Motor neuron (in vitro differentiated cells): ENCODE measurements at regions not wholly inside any gene's neighbourhood (a gene's known extent, or its start where the extent isn't known, plus 50 kb on each side); places are given as distances from the start of the nearest gene placed in this dataset.

Source experiments
- ATAC-seq, 8 experiments: fragments of 200-7000 bp; cut with Tn5 transposase; replicated peaks in 6 of 8; 2 replicates each; pipeline ENCODE4 v1.8.0; 2021; ENCODE audit warnings: mild to moderate bottlenecking in 8 of 8, moderate library complexity in 8 of 8
- H3K27ac ChIP-seq, 2 donors: fragments of 250-450 bp; sonication (Bioruptor Pico); 2 replicates each; pipeline ENCODE4 v1.9.0; 2021; ENCODE audit warnings: antibody characterized with exemption in 2 of 2, mild to moderate bottlenecking in 2 of 2, moderate library complexity in 1 of 2
- H3K4me1 ChIP-seq, 2 donors: fragments of 250-450 bp; sonication (Bioruptor Pico); replicated peaks in 1 of 2; 2 replicates each; pipeline ENCODE4 v1.6.1; 2021; ENCODE audit warnings: antibody characterized with exemption in 2 of 2, mild to moderate bottlenecking in 2 of 2, moderate library complexity in 1 of 2
- H3K4me3 ChIP-seq, 5 donors: fragments of 250-450 bp; sonication (Bioruptor Pico); 2 replicates each; pipeline ENCODE4 v1.9.0; 2021; ENCODE audit warnings: antibody characterized with exemption in 5 of 5, mild to moderate bottlenecking in 5 of 5, moderate library complexity in 4 of 5
- WGBS, 10 experiments: fragments of 450-650 bp; shearing (Covaris generic); methylation state at CpG; one replicate each; pipeline ENCODE4 v1.0.0; 2022; 5-methylcytosine and 5-hydroxymethylcytosine counted together
- in situ Hi-C, 9 experiments: fragments of 400-800 bp; cut with MboI; loops; one replicate each; pipeline ENCODE4 v1.15.0; 2021; ENCODE audit warnings: low sequenced_read_pairs in 9 of 9, low pct_unique_long_range_greater_than_20kb in 2 of 9; ENCODE audit not compliant: unreplicated experiment in 9 of 9

DNA sequence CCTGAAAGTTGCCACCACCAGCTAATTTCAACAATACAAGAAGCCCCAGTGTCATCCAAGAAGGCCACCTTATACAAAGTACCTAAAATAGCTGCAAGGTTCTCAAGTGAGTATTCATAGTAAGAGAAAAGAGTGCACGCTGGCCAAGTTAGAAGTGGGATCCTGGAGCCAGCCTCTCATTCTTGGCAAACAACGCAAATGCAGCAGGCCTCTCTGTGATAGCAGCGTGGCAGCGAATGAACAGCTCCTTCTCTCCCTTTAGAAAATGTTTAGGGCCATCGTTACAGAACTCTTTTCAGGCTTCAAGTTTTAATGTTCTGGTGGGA is 78.0 kb upstream of the IFNG-AS1 start:
- ATAC-seq, result peak in 3 of 8 experiments; percentile 22 to 87 (median 40)
- in situ Hi-C loops, result no loop called here
- no peaks in the 10 kb centered on the region for H3K4me1 ChIP-seq
- H3K27ac ChIP-seq, result no peak overlapping the region
- H3K4me3 ChIP-seq, result no peak overlapping the region
- 45 to 100% (median 80%) methylated on average over 2 to 4 of the region's 5 CpGs; no CpG with 5 or more reads in 3 of the 10 experiments for WGBS, 10 experiments

DNA sequence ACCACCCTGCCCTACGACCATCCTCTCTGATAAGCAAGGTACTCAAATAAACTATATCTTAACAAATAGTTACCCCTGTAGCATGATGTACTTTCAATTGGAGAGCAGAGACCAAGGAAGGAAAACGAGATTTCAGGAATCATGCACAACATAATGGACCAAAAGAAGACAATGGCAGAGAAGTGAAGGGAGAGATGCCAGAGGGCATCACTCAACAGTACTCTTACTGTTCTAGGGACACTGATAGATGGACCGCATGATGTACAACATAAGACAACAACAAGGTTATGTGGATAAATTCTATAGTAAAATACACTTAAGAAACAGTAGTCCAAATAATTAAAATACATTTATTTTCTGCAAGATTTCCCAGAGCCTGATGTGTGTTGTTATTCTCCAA is 77.5 kb upstream of the IFNG-AS1 start:
- Histone ChIP-seq H3K27ac (no peak overlapping the region), H3K4me1 (no peaks in the 10 kb centered on the region), H3K4me3 (no peak overlapping the region)
- in situ Hi-C loops, result no loop called here
- WGBS, 10 experiments, result 14 to 100% (median 78%) methylated on average over 1 to 3 of the region's 3 CpGs; no CpG with 5 or more reads in 1 of the 10 experiments
- no peak for ATAC-seq

DNA sequence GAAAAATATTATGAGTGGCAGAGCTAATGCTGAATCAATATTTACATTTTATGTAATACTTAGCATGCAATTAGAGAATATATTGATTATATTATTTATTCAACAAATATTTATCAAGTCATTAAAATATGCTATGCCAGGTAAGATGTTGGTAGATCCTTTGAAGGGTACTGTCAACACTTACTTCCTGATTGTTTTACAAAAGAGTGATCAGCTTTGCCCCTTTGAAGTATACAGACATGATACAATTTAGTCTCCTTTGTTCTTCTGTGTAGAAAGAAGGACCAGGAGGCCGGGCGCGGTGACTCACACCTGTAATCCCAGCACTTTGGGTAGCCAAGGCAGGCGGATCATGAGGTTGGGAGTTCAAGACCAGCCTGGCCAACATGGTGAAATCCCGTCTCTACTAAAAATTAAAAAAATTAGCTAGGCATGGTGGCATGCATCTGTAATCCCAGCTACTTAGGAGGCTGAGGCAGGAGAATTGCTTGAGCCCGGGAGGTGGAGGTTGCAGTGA is 73.9 kb upstream of the IFNG-AS1 start:
- H3K27ac ChIP-seq, result no peak overlapping the region
- H3K4me3 ChIP-seq, result no peak overlapping the region
- WGBS, 10 experiments, result 67 to 100% (median 90%) methylated on average over 1 to 6 of the region's 6 CpGs; no CpG with 5 or more reads in 1 of the 10 experiments
- H3K4me1 ChIP-seq, result no peaks in the 10 kb centered on the region
- in situ Hi-C loops, result no loop called here
- no peak for ATAC-seq

DNA sequence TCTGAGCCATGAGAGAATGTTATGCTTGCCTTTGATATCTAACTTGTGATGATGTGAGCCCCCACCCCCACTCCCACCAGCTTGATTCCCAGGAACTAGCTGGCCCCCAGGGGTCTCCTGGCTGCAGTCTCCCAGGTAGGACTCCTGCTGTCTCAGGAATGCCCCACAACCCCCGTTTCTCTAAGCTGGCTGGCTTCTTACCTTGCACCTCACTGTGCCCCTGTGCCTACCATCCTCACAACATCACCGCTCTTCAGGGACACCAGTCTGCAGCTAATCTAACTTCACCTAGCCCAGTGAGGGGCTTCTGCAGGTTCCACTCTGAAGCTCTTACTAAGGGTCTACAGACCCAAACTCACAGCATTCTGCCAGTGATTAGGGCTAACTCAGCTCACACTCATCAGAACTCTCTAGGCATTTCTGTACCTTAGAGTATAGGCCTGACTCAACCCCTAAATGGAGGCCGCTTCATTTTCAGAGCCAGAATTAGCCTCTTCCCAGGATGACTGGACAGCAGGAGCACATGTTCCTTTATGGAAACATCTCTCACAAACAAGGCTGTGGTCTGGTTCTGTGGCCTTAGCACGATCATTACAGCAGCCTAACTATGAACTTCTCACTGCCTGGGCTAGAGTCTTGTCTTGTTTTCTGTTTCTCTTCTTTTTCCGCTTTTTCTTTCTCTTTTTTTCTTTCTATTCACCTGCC is 72.8 kb upstream of the IFNG-AS1 start:
- in situ Hi-C loops, result no loop called here
- ATAC-seq, result no peak
- Histone ChIP-seq H3K4me1 (no peaks in the 10 kb centered on the region), H3K27ac (no peak overlapping the region), H3K4me3 (no peak overlapping the region)
- WGBS, 10 experiments, result 52 to 100% (median 82%) methylated on average over 2 to 4 of the region's 5 CpGs; no CpG with 5 or more reads in 1 of the 10 experiments

DNA sequence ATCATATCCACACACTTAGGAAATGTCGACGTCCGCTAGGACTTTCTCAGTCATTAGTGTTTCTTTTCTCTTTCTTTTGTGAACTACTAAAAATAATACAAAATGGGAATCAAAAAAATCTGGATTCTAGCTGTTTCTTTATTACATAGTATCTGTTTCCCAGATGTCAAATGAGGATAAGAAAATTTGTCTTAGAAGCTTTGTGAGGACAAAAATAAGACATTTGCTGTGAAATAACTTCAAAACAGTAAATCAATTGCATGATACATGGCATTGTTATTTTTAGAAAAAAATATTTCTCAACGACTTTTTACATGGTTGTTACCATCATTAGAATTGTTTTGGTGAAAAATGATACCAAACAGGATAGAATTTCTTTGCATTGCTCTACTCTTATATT is 71.4 kb upstream of the IFNG-AS1 start:
- Histone ChIP-seq H3K27ac (no peak overlapping the region), H3K4me1 (no peaks in the 10 kb centered on the region), H3K4me3 (no peak overlapping the region)
- in situ Hi-C loops, result no loop called here
- WGBS, 10 experiments, result 0 to 88% (median 68%) methylated on average over 1 to 4 of the region's 4 CpGs
- no peak for ATAC-seq

DNA sequence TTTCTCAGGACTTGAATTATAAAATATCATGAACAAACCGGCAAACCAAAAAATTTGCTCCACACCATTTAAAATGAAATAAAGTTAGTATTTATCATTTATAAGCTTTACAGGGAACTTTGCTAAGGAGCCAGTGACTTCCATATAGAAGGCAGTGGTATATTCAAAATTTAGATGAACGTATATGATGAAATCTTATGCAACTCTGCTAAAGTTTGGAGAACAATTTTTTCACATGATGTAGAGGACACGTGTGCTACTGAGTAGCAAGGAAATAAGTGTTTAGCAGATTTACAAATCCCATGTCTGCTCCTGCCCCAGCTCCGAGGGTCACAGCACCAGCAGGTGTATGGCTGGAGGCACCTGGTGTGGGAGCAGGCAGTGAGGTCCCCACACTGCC is 70.8 kb upstream of the IFNG-AS1 start:
- no peaks in the 10 kb centered on the region for H3K4me1 ChIP-seq
- no peak overlapping the region for H3K27ac ChIP-seq
- in situ Hi-C loops, result no loop called here
- ATAC-seq, result no peak
- no peak overlapping the region for H3K4me3 ChIP-seq
- 50 to 100% (median 81%) methylated on average over 1 to 4 of the region's 4 CpGs; no CpG with 5 or more reads in 1 of the 10 experiments for WGBS, 10 experiments

DNA sequence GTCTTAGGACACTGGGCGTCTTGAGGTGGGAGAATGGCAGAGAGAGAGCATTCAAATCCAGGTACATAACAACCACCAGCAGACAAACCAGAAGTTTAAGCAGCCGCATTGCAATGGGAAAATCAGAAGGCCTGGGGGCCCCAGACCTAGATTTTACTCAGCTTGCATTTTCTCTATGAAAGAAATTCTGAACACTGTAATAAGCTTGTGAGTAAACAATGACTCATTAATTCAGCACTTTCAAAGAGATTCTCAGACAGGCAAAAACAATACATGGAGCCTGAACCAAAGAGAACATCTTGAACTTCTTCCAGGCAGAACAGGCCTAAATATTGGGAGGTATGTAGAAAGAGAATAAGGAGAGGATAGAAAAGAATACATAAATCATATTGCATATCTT is 69.8 kb upstream of the IFNG-AS1 start:
- peak in 3 of 8 experiments; percentile 58 to 83 (median 72) for ATAC-seq
- in situ Hi-C loops, result no loop called here
- no peak overlapping the region for H3K27ac ChIP-seq
- no peaks in the 10 kb centered on the region for H3K4me1 ChIP-seq
- H3K4me3 ChIP-seq, result no peak overlapping the region
- WGBS, 10 experiments, result 27 to 100% (median 89%) methylated on average over 1 to 2 of the region's 2 CpGs; no CpG with 5 or more reads in 6 of the 10 experiments

DNA sequence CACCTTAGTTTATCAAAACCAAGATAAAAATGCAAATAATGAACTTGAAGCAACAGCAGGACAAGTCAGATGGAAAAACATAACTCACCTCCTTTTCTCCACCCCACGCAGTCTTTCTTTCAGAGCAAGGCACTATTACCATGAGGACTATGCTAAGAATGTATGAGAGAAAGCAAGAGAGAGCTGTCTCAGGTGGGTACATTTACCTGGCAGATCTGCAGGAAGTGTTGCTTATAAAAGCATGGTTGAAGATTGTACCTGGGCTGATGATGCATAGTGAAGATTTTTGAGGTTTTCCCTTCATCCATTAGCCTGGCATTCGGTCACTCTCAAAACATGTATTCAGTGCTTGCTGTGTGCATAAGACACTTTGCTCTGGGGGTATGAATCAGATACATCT is 68.8 kb upstream of the IFNG-AS1 start:
- WGBS, 10 experiments, result 0 to 100% (median 100%) methylated on average over 1 to 2 of the region's 2 CpGs; no CpG with 5 or more reads in 2 of the 10 experiments
- in situ Hi-C loops, result no loop called here
- no peak for ATAC-seq
- Histone ChIP-seq H3K27ac (no peak overlapping the region), H3K4me3 (no peak overlapping the region), H3K4me1 (no peaks in the 10 kb centered on the region)

DNA sequence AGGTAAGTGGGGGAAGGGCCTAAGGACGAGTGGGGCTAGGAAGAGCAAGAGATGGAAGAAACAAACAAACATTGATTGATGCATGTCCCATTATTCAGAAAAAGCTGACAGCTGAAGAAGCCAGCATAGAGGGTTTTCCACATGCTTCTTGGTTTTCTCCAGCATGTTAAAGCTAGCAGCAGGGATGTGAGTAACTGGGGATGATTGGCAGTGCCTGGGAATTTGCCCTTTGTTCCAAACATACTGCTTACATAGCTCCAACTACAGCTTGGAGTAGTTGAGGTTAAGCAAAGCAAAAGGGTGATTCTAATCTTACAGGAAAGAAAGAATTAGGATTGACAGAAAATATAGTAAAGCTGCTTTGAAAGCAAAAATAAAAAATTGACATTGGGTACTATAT is 68.0 kb upstream of the IFNG-AS1 start:
- Histone ChIP-seq H3K4me1 (no peaks in the 10 kb centered on the region), H3K4me3 (no peak overlapping the region), H3K27ac (no peak overlapping the region)
- no peak for ATAC-seq
- WGBS, 10 experiments, result 29 to 83% (median 47%) methylated on average over 1 of the region's 1 CpG; no CpG with 5 or more reads in 4 of the 10 experiments
- in situ Hi-C loops, result no loop called here

DNA sequence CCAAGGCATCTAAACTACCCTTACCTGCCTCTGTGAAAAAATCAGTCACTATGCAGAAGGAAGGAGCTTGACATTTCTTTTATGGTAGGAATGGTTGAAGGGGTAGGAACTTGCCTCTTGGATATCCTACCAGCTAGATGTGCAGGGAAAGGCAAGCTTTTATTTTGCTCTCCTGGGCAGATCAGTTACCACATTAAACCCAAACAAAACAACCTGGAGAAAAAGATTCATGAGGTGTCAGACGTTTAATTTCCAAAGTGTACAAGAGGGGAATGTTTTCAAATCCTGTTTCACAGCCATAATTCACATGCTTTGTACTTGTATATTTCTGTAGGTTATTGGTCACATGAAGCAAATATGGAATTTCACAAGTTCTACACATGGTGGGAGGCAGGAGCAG is 67.0 kb upstream of the IFNG-AS1 start:
- in situ Hi-C loops, result no loop called here
- Histone ChIP-seq H3K27ac (no peak overlapping the region), H3K4me3 (no peak overlapping the region), H3K4me1 (no peaks in the 10 kb centered on the region)
- no peak for ATAC-seq
- 71 to 100% (median 80%) methylated on average over 1 of the region's 1 CpG; no CpG with 5 or more reads in 5 of the 10 experiments for WGBS, 10 experiments

DNA sequence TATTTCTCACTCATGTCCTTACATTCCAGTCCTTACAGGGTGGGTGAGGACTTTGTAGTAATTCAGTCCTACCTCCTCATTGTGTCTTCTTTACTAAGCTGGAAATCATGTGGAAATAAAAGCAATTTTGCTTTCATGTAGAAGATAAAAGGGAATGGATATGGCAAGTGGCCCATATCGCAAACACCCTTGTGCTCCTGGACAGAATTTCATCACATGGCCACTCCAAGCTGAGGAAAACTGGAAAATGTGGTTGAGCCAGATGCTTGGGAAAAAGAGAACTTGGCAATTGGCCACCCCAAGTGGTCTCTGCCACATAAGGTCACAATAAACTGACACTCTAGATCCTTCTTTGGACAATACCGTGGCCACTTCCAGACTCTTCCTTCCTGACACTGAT is 64.2 kb upstream of the IFNG-AS1 start:
- whole genome bisulfite sequencing, 10 experiments, result 0 to 100% (median 60%) methylated on average over 1 to 2 of the region's 2 CpGs; no CpG with 5 or more reads in 1 of the 10 experiments
- Histone ChIP-seq H3K4me3 (no peak overlapping the region), H3K4me1 (no peaks in the 10 kb centered on the region), H3K27ac (no peak overlapping the region)
- peak in 2 of 8 experiments; percentile 8 to 23 for ATAC-seq
- in situ Hi-C loops, result loop anchor here in 7 of 9 experiments (25.0 kb wide), 3 partner anchors 263 to 563 kb away; no protein-coding TSS in a partner anchor

DNA sequence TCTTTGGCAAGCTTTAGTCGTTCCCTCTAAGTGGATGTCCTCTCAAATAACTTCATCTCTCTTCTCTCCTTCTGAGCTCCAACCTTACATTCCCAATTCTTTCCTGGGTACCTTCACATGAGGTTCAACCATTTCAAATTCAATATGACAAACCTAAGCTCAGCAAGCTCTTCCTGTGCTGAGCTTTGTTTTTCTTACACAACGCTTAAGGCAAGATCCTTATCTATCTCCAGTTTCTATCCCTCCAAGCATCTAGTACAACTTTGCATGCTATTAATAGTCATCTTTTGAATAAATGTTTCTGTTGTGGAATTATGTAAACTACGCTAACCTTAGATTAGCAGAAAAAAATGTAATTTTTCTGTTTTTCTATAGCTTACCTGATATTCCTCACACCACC is 63.7 kb upstream of the IFNG-AS1 start:
- Histone ChIP-seq H3K4me1 (no peaks in the 10 kb centered on the region), H3K4me3 (no peak overlapping the region), H3K27ac (no peak overlapping the region)
- in situ Hi-C loops, result loop anchor here in 7 of 9 experiments (25.0 kb wide), 3 partner anchors 263 to 563 kb away; no protein-coding TSS in a partner anchor
- WGBS, 10 experiments, result 40 to 100% (median 94%) methylated on average over 1 to 3 of the region's 3 CpGs
- ATAC-seq, result peak in 2 of 8 experiments; percentile 34 to 84

DNA sequence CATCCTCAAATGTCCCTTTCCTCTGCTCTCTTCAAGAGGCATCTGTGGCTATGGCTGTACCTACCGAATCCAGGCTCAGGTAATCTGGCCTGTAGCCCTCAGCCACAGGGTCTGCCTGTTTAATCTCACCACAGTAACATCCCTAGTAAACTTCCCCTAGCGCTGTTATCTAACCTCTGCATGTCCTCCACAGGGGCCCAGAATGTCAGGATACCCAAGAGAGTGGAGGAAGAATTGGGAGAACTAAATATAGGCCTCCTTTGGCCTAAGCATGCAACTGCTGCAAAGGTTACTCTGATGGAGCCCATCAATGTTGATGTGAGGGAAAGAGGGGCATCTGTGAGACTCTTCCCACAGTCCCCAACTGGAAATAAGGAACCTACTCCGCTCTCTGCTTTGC is 63.2 kb upstream of the IFNG-AS1 start:
- ATAC-seq, result no peak
- H3K27ac ChIP-seq, result no peak overlapping the region
- WGBS, 10 experiments, result 91 to 100% (median 100%) methylated on average over 1 to 3 of the region's 3 CpGs; no CpG with 5 or more reads in 3 of the 10 experiments
- no peak overlapping the region for H3K4me3 ChIP-seq
- in situ Hi-C loops, result loop anchor here in 7 of 9 experiments (25.0 kb wide), 3 partner anchors 264 to 564 kb away; no protein-coding TSS in a partner anchor
- H3K4me1 ChIP-seq, result no peaks in the 10 kb centered on the region
